H9 (cell line): ENCODE measurements at regions not wholly inside any gene's neighbourhood (a gene's known extent, or its start where the extent isn't known, plus 50 kb on each side); places are given as distances from the start of the nearest gene placed in this dataset.

Source experiments
- DNase-seq: peaks from one replicate; pipeline ENCODE4 v3.0.0-alpha.2; 2017
- H2AFZ ChIP-seq: one replicate; pipeline ENCODE4 v1.6.1; 2013; ENCODE audit warnings: mild to moderate bottlenecking, low read length, control low read depth, moderate library complexity
- H2AK5ac ChIP-seq: 2 replicates; pipeline ENCODE4 v1.6.1; 2013; ENCODE audit warnings: low read length, control low read depth, mixed read lengths; ENCODE audit not compliant: insufficient read length
- H2BK120ac ChIP-seq: one replicate; pipeline ENCODE4 v1.6.1; 2013; ENCODE audit warnings: low read depth, mild to moderate bottlenecking, low read length, control low read depth, inconsistent platforms; ENCODE audit not compliant: poor library complexity, severe bottlenecking
- H2BK12ac ChIP-seq: 2 replicates; pipeline ENCODE4 v1.6.1; 2013; ENCODE audit warnings: low read length, control low read depth, mixed read lengths, low read depth; ENCODE audit not compliant: insufficient read length
- H2BK15ac ChIP-seq: 2 replicates; pipeline ENCODE4 v1.6.1; 2013; ENCODE audit warnings: low read depth, low read length, control low read depth
- H2BK20ac ChIP-seq: one replicate; pipeline ENCODE4 v1.6.1; 2013; ENCODE audit warnings: low read depth, mild to moderate bottlenecking, low read length, control low read depth, inconsistent platforms; ENCODE audit not compliant: poor library complexity, severe bottlenecking
- H2BK5ac ChIP-seq: 2 replicates; pipeline ENCODE4 v1.6.1; 2013; ENCODE audit warnings: low read length, control low read depth, mixed read lengths; ENCODE audit not compliant: insufficient read length
- H3K14ac ChIP-seq: 2 replicates; pipeline ENCODE4 v1.6.1; 2013; ENCODE audit warnings: low read length, control low read depth; ENCODE audit not compliant: insufficient read depth
- H3K18ac ChIP-seq: 2 replicates; pipeline ENCODE4 v1.6.1; 2013; ENCODE audit warnings: low read depth, mild to moderate bottlenecking, mixed read lengths, low read length, control low read depth; ENCODE audit not compliant: insufficient read length
- H3K23ac ChIP-seq: 2 replicates; pipeline ENCODE4 v1.6.1; 2013; ENCODE audit warnings: low read length, control low read depth, mixed read lengths, low read depth; ENCODE audit not compliant: insufficient read length
- H3K23me2 ChIP-seq: 2 replicates; pipeline ENCODE4 v1.6.1; 2013; ENCODE audit warnings: low read depth, mild to moderate bottlenecking, mixed read lengths, low read length, control low read depth; ENCODE audit not compliant: insufficient read length, poor library complexity, severe bottlenecking
- H3K27ac ChIP-seq: 2 replicates; pipeline ENCODE4 v1.5.1; 2013; ENCODE audit warnings: low read length, control low read depth, mixed read lengths, low read depth; ENCODE audit not compliant: insufficient read length
- H3K27me3 ChIP-seq: 2 replicates; pipeline ENCODE4 v1.6.1; 2013; ENCODE audit warnings: low read length, control low read depth, inconsistent platforms; ENCODE audit not compliant: insufficient read depth
- H3K4ac ChIP-seq: 2 replicates; pipeline ENCODE4 v1.6.1; 2013; ENCODE audit warnings: low read depth, mild to moderate bottlenecking, control low read depth, inconsistent platforms, low read length, moderate library complexity
- H3K4me1 ChIP-seq: 2 replicates; pipeline ENCODE4 v1.6.1; 2013; ENCODE audit warnings: low read length, control low read depth, inconsistent platforms; ENCODE audit not compliant: insufficient read depth
- H3K4me2 ChIP-seq: 2 replicates; pipeline ENCODE4 v1.6.1; 2013; ENCODE audit warnings: low read length, control low read depth, mixed read lengths; ENCODE audit not compliant: insufficient read length, insufficient read depth
- H3K56ac ChIP-seq: 2 replicates; pipeline ENCODE4 v1.6.1; 2013; ENCODE audit warnings: low read depth, mild to moderate bottlenecking, mixed read lengths, low read length, control low read depth; ENCODE audit not compliant: insufficient read length
- H3K79me1 ChIP-seq: 2 replicates; pipeline ENCODE4 v1.6.1; 2013; ENCODE audit warnings: low read depth, mild to moderate bottlenecking, moderate library complexity, low read length, control low read depth, inconsistent platforms; ENCODE audit not compliant: insufficient read depth, poor library complexity, severe bottlenecking
- H3K79me2 ChIP-seq: 2 replicates; pipeline ENCODE4 v1.6.1; 2013; ENCODE audit warnings: low read length, control low read depth, inconsistent platforms; ENCODE audit not compliant: insufficient read depth
- H3K9ac ChIP-seq: 2 replicates; pipeline ENCODE4 v1.6.1; 2013; ENCODE audit warnings: low read length, control low read depth, mixed read lengths; ENCODE audit not compliant: insufficient read length; ENCODE audit errors: extremely low read depth
- H3K9me3 ChIP-seq: one replicate; pipeline ENCODE4 v1.6.1; 2013; ENCODE audit warnings: low read depth, low read length, inconsistent platforms; ENCODE audit not compliant: control insufficient read depth
- H3T11ph ChIP-seq: one replicate; pipeline ENCODE4 v1.6.1; 2013; ENCODE audit warnings: mild to moderate bottlenecking, low read length, control low read depth, inconsistent platforms
- H4K20me1 ChIP-seq: one replicate; pipeline ENCODE4 v1.6.1; 2013; ENCODE audit not compliant: control insufficient read depth, insufficient read length, insufficient read depth
- H4K5ac ChIP-seq: 2 replicates; pipeline ENCODE4 v1.6.1; 2013; ENCODE audit warnings: low read depth, mild to moderate bottlenecking, mixed read lengths, low read length, control low read depth; ENCODE audit not compliant: insufficient read length
- H4K8ac ChIP-seq: replicated peaks from 2 replicates; pipeline ENCODE4 v1.6.1; 2013; ENCODE audit warnings: low read length, control low read depth, mixed read lengths, low read depth; ENCODE audit not compliant: insufficient read length
- H4K91ac ChIP-seq: 2 replicates; pipeline ENCODE4 v1.6.1; 2013; ENCODE audit warnings: low read depth, mild to moderate bottlenecking, moderate library complexity, mixed read lengths, low read length, control low read depth; ENCODE audit not compliant: insufficient read length
- H3K27ac Mint-ChIP-seq, 3 experiments: 2 replicates in 2 of 3; 3 replicates in 1 of 3; pipeline ENCODE4 v1.8.0; 2020 to 2021; ENCODE audit warnings: mixed read lengths in 3 of 3, mild to moderate bottlenecking in 1 of 3, moderate library complexity in 1 of 3
- H3K27me3 Mint-ChIP-seq: 2 replicates; pipeline ENCODE4 v1.8.0; 2021; ENCODE audit warnings: low read depth, mild to moderate bottlenecking, moderate library complexity, mixed read lengths
- H3K36me3 Mint-ChIP-seq, 3 experiments: 2 replicates in 2 of 3; 3 replicates in 1 of 3; pipeline ENCODE4 v1.8.0; 2020 to 2021; ENCODE audit warnings: low read depth in 3 of 3, mixed read lengths in 3 of 3; ENCODE audit not compliant: insufficient read depth in 1 of 3
- H3K4me1 Mint-ChIP-seq, 2 experiments: 2 replicates each; pipeline ENCODE4 v1.8.0; 2020; ENCODE audit warnings: mixed read lengths in 2 of 2
- H3K4me3 Mint-ChIP-seq, 2 experiments: 2 replicates in 1 of 2; 3 replicates in 1 of 2; pipeline ENCODE4 v1.8.0; 2020 to 2021; ENCODE audit warnings: mild to moderate bottlenecking in 2 of 2, mixed read lengths in 2 of 2, moderate library complexity in 1 of 2
- H3K9me3 Mint-ChIP-seq, 2 experiments: 2 replicates in 1 of 2; 3 replicates in 1 of 2; pipeline ENCODE4 v1.8.0; 2020; ENCODE audit warnings: mild to moderate bottlenecking in 2 of 2, mixed read lengths in 2 of 2, moderate library complexity in 1 of 2
- WGBS: extraction: QIAGEN DNeasy Blood & Tissue Kit; methylation state at CpG from one replicate; pipeline ENCODE4 v1.1.7; 2013; ENCODE audit warnings: missing lambda C conversion rate, low lambda C conversion rate, mixed read lengths; ENCODE audit not compliant: insufficient read length; ENCODE audit errors: extremely low coverage; 5-methylcytosine and 5-hydroxymethylcytosine counted together
- TF ChIP-seq, protein P1 (sequence below): fragments of 200-600 bp; sonication (generic); conservative IDR thresholded peaks from 3 replicates; pipeline ENCODE4 v1.8.0; 2021; ENCODE audit warnings: antibody characterized with exemption, mild to moderate bottlenecking

DNA sequence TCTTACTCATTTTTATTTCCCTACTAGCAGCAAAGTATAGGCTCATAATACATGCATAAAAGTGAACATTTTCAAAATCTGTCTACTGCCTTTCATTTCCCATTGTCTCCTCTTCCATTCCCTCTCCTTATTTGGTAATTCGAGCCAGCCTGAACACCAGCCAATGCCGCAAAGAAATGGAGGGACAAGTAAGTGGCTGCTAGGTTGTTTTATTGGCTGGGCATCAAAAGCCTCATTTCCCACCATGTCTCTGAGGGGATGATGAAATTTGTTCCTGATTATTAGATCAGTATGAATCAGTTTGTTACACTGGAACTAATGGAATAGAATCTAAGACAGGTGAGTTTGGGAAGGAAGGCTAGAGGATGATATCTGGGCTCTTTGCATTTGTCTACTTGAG, 143.5 kb downstream of the KCNA5 start:
- H2BK120ac ChIP-seq: no peak overlapping the region
- H4K20me1 ChIP-seq: no peaks in the 10 kb centered on the region
- H3K9me3 ChIP-seq: no peaks in the 10 kb centered on the region
- DNase-seq: no peak
- no peak overlapping the region for H2AFZ ChIP-seq
- H3K79me1 ChIP-seq: no peaks in the 10 kb centered on the region
- no peak overlapping the region for H3K56ac ChIP-seq
- H2AK5ac ChIP-seq: no peak overlapping the region
- no peak overlapping the region for H3K14ac ChIP-seq
- H3K18ac ChIP-seq: no peak overlapping the region
- H3K36me3 Mint-ChIP-seq: no peaks in the 10 kb centered on the region; a peak in 1 of 7 replicates
- no CpG with 5 or more reads among the region's 2 CpGs for WGBS
- H3K23ac ChIP-seq: no peak overlapping the region
- no peak overlapping the region for H4K8ac ChIP-seq
- H3K9me3 Mint-ChIP-seq: no peaks in the 10 kb centered on the region; a peak in 1 of 5 replicates
- H3K4me3 Mint-ChIP-seq: no peak overlapping the region
- no peak overlapping the region for H3K27ac ChIP-seq
- H3K4me2 ChIP-seq: no peak overlapping the region
- no peak overlapping the region for H3K27ac Mint-ChIP-seq
- no peak overlapping the region for H4K91ac ChIP-seq
- H3K4me1 Mint-ChIP-seq: 0 out of 4 replicates have a peak, but pooled peaks cover 0 to 2% of the 10 kb centered on the region in 2 experiments
- H2BK5ac ChIP-seq: no peak overlapping the region
- H2BK15ac ChIP-seq: no peak overlapping the region
- no peaks in the 10 kb centered on the region for H3K23me2 ChIP-seq
- H3K4ac ChIP-seq: no peak overlapping the region
- H4K5ac ChIP-seq: no peak overlapping the region
- H3K9ac ChIP-seq: no peak overlapping the region
- H2BK12ac ChIP-seq: no peak overlapping the region
- H3T11ph ChIP-seq: no peak overlapping the region
- TF ChIP-seq, protein P1, sequence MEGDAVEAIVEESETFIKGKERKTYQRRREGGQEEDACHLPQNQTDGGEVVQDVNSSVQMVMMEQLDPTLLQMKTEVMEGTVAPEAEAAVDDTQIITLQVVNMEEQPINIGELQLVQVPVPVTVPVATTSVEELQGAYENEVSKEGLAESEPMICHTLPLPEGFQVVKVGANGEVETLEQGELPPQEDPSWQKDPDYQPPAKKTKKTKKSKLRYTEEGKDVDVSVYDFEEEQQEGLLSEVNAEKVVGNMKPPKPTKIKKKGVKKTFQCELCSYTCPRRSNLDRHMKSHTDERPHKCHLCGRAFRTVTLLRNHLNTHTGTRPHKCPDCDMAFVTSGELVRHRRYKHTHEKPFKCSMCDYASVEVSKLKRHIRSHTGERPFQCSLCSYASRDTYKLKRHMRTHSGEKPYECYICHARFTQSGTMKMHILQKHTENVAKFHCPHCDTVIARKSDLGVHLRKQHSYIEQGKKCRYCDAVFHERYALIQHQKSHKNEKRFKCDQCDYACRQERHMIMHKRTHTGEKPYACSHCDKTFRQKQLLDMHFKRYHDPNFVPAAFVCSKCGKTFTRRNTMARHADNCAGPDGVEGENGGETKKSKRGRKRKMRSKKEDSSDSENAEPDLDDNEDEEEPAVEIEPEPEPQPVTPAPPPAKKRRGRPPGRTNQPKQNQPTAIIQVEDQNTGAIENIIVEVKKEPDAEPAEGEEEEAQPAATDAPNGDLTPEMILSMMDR: no peak
- H2BK20ac ChIP-seq: peak overlapping the region; percentile 6
- no peaks in the 10 kb centered on the region for H3K79me2 ChIP-seq
- no peaks in the 10 kb centered on the region for H3K4me1 ChIP-seq
- H3K27me3 ChIP-seq: no peaks in the 10 kb centered on the region
- no peaks in the 10 kb centered on the region; the same call in 1 of the 2 replicates for H3K27me3 Mint-ChIP-seq
